Amniotic epithelial cell (primary cell): ENCODE measurements at regions not wholly inside any gene's neighbourhood (a gene's known extent, or its start where the extent isn't known, plus 50 kb on each side); places are given as distances from the start of the nearest gene placed in this dataset.

Experiments
- DNase-seq: peaks from one replicate; pipeline ENCODE4 v3.0.0-alpha.2; 2010; ENCODE audit warnings: low read depth

DNA sequence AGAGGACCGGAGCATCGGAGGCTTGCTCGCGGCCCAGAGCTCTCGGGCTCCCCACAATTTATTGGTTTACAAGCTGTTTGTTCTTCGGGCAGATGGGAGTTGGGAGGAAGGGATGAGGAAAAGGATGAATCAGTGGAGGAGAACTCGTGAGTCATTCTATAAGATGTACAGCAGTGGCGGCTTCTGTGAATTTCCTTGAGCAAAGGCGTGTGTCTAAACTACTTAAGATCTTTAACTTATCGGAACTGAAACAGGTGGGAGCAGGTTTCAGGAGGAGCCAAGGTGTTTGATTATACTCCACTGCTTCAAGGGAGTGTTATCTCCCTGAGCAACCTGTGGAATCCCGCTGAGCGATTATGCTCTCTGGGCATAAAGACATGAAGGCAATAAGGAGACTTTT is 50.5 kb upstream of the IBTK start:
- DNase-seq: peak; percentile 79
